IPS-20b (cell line): ENCODE measurements at regions not wholly inside any gene's neighbourhood (a gene's known extent, or its start where the extent isn't known, plus 50 kb on each side); places are given as distances from the start of the nearest gene placed in this dataset.
"Not testable (repeated sequence)": the region's sequence is repeated elsewhere in the genome, so short reads cannot be mapped to it uniquely, and the experiment has no call there.

Source experiments
- H3K27ac ChIP-seq: one replicate; pipeline ENCODE4 v1.5.1; 2013; ENCODE audit warnings: low read length
- H3K27me3 ChIP-seq: 2 replicates; pipeline ENCODE4 v1.6.1; 2013; ENCODE audit warnings: mild to moderate bottlenecking, low read length, inconsistent platforms; ENCODE audit not compliant: insufficient read depth
- H3K36me3 ChIP-seq: 2 replicates; pipeline ENCODE4 v1.6.1; 2013; ENCODE audit warnings: low read depth, mild to moderate bottlenecking, inconsistent platforms, low read length, moderate library complexity; ENCODE audit not compliant: insufficient read depth
- H3K4me1 ChIP-seq: 2 replicates; pipeline ENCODE4 v1.6.1; 2013; ENCODE audit warnings: mild to moderate bottlenecking, control low read depth, inconsistent platforms, low read length, moderate library complexity; ENCODE audit not compliant: insufficient read depth
- H3K4me3 ChIP-seq: 2 replicates; pipeline ENCODE4 v1.5.1; 2013; ENCODE audit warnings: mild to moderate bottlenecking, low read length, inconsistent platforms
- H3K9ac ChIP-seq: 2 replicates; pipeline ENCODE4 v1.6.1; 2013; ENCODE audit warnings: low read depth, mild to moderate bottlenecking, inconsistent platforms, low read length, moderate library complexity
- H3K9me3 ChIP-seq: 2 replicates; pipeline ENCODE4 v1.6.1; 2013; ENCODE audit warnings: mild to moderate bottlenecking, low read depth, low read length, inconsistent platforms; ENCODE audit not compliant: insufficient read depth

DNA sequence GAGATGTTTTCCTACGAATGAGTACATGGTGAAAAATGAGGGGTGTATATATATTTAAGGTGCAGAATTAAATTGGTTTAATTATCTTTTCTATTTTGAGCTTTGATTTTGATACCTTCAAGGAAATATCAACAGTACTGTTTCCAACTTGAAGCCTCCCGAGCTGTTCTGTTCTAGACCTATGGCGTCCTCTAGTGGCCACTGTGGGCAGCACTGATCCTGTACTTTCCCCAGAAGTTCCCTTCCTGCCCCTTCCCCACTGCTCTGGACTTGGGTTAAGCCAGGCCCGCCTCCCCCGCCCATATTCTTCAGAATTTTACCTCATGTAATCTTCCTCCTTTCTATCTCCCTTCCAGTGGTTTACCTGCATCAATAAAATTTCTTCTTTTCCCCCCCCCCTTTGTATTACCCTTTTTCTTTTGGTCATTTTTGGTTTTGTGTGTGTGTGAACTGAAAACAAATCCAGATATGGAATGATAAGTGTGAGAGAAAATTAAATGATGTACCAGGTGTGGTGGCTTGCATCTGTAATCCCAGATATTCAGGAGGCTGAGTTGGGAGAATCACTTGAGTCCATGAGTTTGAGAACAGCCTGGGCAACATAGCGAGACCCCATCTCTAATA lies 1643.5 kb downstream of the TP53TG3F start:
- Histone ChIP-seq H3K9me3 (peaks cover 64% of the 10 kb centered on the region), H3K9ac (no peak overlapping the region), H3K27ac (no peak overlapping the region), H3K4me3 (no peak overlapping the region), H3K27me3 (no peaks in the 10 kb centered on the region), H3K4me1 (no peaks in the 10 kb centered on the region), H3K36me3 (no peaks in the 10 kb centered on the region)

DNA sequence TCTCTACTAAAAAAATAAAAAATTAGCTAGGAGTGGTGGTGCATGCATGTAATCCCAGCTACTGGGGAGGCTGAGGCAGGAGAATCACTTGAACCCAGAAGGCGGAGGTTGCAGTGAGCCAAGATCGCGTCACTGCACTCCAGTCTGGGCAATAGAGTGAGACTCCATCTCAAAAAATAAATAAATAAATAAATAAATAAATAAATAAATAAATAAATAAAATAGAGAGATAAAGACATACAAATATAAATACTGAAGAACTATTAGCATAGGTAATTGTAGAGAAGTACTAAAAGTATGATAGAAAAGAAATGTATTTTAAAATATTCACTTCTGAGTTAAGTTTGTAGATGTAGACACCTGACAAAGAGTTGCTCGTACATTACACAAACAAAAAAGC lies 1652.4 kb downstream of the TP53TG3F start:
- not testable (repeated sequence) for H3K36me3 ChIP-seq

DNA sequence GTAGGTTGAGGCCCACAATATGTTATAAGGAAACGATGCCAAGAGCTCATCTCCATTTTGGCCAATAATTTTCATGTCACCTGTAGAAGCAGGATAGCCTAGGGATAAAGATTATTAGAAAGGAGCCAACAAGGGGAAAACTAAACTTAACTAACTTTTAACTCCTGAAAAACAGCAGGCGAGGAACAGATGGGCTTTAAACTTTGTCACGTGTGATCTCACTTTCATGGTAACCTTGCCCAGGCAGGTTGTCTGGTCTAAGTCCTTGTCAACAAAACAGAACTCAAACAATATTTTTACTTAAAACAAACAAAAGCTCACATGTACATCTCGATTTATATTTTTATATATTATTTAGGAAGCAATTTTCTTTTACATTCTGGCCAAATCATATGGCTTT lies 1672.0 kb downstream of the TP53TG3F start:
- Histone ChIP-seq H3K9me3 (peaks cover 82% of the 10 kb centered on the region), H3K36me3 (no peaks in the 10 kb centered on the region), H3K9ac (no peak overlapping the region), H3K4me1 (no peaks in the 10 kb centered on the region), H3K27ac (no peak overlapping the region), H3K27me3 (no peaks in the 10 kb centered on the region), H3K4me3 (no peak overlapping the region)

More for the DNA sequence above, 1652.4 kb downstream of the TP53TG3F start:
- not testable (repeated sequence) for H3K27me3 ChIP-seq, H3K27ac ChIP-seq, H3K4me3 ChIP-seq, H3K9ac ChIP-seq, H3K4me1 ChIP-seq
- H3K9me3 ChIP-seq: peaks cover 54% of the 10 kb centered on the region

DNA sequence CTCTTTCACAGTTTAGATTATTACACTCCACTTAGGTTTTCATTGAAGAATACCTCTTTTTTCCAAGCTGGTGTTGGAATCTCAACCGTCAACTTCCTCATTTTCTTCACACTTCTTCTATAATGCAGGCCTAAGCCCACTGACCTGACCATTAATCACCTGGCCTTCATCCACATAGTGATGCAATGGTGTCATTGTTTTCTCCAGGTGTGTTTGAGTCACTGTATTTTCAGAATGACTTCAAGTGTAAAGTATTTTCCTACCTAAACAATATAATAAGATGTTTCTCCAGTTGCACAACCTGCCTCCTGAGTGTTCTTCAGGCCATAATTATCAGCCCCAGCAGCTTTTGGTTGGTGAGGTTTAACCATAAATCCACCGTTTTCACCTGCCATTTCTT lies 1675.1 kb downstream of the TP53TG3F start:
- Histone ChIP-seq H3K4me1 (no peaks in the 10 kb centered on the region), H3K9ac (no peak overlapping the region), H3K36me3 (no peaks in the 10 kb centered on the region), H3K9me3 (peaks cover 75% of the 10 kb centered on the region), H3K27ac (no peak overlapping the region), H3K4me3 (no peak overlapping the region), H3K27me3 (no peaks in the 10 kb centered on the region)

DNA sequence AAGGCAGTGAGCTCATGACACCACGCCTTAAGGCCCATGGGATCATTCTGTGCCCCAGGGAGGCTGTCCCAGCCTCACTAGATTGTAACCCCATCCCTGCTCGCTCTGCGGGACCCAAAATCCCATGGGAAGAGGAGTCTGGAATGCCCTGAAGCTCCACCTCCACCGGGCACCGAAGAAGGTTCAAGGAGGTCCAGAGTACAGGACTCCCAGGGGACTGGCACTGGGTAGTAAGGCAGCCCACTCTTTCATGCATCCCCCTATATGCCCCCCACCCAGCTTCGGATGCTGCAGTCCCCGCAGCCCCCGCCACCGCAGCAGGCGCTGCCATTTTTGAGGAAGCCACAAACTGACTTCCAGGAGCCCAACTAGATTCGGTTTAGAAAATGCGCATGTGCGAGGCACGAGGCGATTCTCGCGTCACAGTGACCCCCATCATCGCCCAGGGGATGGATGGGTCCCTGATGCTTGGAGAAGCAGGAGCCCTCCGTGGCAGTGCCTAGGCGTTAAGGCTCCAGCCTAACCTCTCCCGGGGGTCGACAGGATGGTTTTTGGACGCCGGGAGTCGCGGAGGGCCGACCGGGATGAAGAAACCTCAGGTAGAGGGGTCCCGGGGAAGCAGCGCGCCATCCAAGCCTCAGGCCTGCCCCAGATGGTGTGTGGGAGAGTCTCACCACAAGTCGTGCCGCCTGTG lies 1681.0 kb downstream of the TP53TG3F start:
- H3K4me1 ChIP-seq: no peaks in the 10 kb centered on the region
- H3K36me3 ChIP-seq: no peaks in the 10 kb centered on the region
- H3K27ac ChIP-seq: no peak overlapping the region
- peaks cover 83% of the 10 kb centered on the region for H3K9me3 ChIP-seq
- H3K4me3 ChIP-seq: no peak overlapping the region
- no peaks in the 10 kb centered on the region for H3K27me3 ChIP-seq
- no peak overlapping the region for H3K9ac ChIP-seq

DNA sequence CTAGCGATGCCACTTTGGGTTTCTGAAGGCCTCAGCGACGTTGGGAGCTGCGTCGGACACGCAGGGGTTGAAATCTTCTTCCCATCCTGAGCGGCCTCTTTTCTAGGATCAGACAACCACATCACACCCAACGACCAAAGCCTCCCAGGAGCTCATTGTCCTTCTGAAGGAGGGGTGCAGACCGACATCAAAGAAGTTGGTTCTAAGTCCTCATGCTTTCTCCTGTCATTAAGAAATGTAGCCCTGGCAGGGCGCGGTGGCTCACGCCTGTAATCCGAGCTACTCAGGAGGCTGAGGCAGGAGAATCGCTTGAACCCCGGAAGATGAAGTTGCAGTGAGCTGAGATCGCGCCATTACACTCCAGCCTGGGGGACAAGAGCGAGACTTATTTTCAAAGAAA lies 1681.9 kb downstream of the TP53TG3F start:
- Histone ChIP-seq H3K4me1 (no peaks in the 10 kb centered on the region), H3K36me3 (no peaks in the 10 kb centered on the region), H3K4me3 (no peak overlapping the region), H3K9ac (no peak overlapping the region), H3K27me3 (no peaks in the 10 kb centered on the region), H3K27ac (no peak overlapping the region), H3K9me3 (peaks cover 84% of the 10 kb centered on the region)

DNA sequence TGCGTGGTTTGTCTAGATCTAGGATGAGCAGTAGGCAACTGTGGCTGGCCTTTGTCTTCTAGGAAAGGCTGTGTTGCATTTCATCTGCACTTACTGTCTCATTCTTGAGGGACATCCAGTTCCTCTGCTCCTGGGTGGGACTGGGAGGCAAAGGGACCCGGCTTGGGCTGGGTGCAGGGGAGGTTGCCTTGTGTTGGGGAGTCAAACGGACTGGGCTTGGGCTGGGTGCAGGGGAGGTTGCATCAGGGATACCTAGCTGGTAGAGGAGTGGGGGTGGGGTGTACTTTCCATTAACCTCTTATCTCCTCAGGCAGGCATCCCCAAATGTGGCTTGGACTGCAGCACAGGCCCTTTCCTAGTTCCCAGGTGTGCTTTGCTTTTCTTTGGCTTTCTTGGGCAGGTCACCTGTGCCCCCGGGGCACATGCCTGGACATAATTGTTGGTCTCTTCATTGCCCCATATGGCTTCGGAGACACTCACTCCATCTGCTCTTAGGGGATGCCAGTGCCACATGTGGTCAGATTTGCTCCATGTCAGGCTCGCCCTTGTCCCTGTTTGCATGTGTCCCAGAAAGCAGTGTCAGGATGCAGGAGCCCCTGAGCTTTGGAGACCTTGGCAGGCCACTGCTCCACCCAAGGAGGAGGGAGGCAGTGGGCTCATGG lies 1682.9 kb downstream of the TP53TG3F start:
- H3K9me3 ChIP-seq: peaks cover 93% of the 10 kb centered on the region
- no peaks in the 10 kb centered on the region for H3K36me3 ChIP-seq
- H3K27ac ChIP-seq: no peak overlapping the region
- no peaks in the 10 kb centered on the region for H3K4me1 ChIP-seq
- H3K27me3 ChIP-seq: no peaks in the 10 kb centered on the region
- no peak overlapping the region for H3K4me3 ChIP-seq
- H3K9ac ChIP-seq: no peak overlapping the region

DNA sequence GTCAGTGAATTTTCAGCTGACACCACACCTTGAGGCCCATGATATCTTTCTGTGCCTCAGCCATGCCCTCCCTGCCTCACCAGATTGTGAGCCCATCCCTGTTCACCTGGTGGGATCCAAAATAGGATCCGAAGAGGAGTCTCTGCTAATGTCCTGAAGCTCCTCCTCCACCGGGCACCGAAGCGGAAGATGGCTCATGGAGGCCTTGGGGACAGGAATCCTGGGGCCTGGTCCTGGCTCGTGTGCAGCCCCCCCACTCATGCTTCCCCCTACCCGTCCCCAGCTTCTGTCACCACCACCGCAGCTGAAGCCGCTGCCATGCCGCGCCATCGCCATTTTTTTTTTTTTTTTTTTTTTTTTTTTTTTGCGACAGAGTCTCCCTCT lies 1683.4 kb downstream of the TP53TG3F start:
- Histone ChIP-seq H3K4me1 (no peaks in the 10 kb centered on the region), H3K9me3 (peaks cover 93% of the 10 kb centered on the region), H3K36me3 (no peaks in the 10 kb centered on the region), H3K27me3 (no peaks in the 10 kb centered on the region), H3K4me3 (no peak overlapping the region), H3K9ac (no peak overlapping the region), H3K27ac (no peak overlapping the region)

DNA sequence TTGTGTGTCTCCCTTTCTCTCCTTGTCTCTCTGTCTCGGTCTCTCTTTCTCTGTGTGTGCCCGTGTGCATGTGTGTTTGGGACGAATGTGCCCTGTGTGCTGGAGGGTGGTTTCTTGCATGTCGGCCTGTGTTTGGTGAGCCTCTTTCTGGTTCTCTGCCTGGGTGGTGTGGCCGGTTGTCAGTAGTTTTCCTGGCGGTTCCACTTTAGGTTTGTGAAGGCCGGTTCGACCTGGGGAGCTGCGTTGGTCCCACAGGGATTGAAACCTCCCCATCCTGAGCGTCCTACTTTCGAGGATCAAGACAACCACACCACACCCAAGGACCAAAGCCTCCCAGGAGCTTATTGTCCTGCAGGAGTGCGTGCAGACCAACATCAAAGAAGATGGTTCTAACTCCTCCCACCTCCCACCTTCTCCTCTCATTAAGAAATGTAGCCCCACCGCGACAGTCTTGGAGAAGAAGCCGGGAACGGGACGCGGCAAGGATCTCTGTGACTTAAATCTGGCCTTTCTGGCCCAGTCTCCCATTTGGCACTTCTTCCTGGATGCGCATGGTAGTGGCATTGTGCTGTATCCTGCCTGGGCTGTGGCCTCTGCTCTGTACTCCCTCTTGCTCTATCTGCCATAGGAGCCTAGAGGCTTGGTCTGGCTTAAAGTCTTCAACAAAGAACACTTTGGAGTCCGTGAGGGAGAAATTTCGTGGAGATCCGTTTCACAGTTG lies 1685.0 kb downstream of the TP53TG3F start:
- H3K27me3 ChIP-seq: no peaks in the 10 kb centered on the region
- H3K4me1 ChIP-seq: no peaks in the 10 kb centered on the region
- H3K9ac ChIP-seq: no peak overlapping the region
- H3K9me3 ChIP-seq: peaks cover 93% of the 10 kb centered on the region
- H3K36me3 ChIP-seq: no peaks in the 10 kb centered on the region
- H3K27ac ChIP-seq: no peak overlapping the region
- no peak overlapping the region for H3K4me3 ChIP-seq

DNA sequence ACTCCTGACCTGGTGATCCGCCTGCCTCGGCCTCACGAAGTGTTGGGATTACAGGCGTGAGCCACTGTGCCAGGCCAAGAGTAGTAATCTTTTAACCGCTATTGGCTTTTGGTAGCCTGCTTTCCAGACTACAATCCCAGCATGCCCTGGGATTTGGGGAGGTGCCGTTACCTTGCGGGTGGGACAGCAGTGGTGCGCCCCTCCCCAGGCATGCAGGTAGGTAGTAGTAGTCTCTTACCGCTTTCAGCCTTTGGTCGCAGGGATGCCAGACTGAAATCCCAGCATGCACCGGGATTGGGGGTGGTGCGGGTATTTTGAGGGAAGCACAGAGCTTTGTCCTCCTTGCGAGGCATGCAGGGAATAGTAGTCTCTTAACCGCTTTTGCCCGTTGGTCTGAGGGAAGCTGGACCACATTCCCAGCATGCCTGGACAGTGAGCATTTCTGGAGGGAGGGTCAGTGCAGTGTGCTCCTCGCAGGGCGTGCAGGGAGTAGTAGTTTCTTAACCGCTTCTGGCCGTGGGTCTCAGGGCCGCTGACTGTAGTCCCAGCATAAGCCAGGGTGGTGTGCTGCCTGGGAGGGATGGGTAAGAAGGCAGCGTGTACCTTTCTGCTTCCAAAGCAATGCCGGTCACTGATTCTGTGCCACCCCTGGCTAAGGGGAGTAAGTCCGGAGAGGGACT lies 1686.8 kb downstream of the TP53TG3F start:
- Histone ChIP-seq H3K9me3 (peaks cover 93% of the 10 kb centered on the region), H3K9ac (no peak overlapping the region), H3K4me3 (no peak overlapping the region), H3K36me3 (no peaks in the 10 kb centered on the region), H3K27me3 (no peaks in the 10 kb centered on the region), H3K27ac (no peak overlapping the region), H3K4me1 (no peaks in the 10 kb centered on the region)

DNA sequence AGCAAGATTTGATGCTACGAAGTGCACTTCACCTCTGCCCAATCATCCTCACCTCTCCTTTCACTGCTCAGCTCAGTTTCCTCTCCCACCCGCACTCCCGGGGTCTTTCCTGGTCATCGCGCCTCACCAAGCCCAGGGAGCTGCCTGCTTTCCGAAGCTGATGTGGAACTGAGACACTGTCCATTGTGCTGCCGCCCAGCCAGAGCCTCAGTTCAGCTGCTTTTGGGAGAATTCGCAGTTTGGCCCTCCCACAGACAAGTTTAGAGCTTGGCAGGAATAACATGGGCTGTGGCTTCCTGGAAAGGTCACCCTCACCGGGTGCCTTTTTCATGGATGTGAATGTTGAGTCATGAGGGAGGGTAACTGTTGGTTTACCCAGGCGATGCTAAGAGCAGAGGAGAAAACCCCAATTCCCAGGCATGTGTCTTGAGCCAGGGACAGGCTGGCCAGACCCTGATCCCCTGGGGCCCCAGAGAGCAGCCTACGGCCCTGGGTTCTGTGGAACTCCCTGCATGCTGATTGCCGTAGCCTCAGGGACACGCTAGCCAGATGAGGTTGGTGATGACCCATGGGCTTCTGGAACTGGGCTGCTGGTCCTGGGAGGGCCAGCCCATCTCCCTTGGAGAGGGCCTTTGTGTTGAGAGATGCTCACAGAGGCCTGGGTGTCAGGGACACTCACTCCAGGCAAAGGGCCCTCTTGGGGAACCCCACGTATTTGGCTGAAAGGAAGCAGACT lies 1687.5 kb downstream of the TP53TG3F start:
- no peaks in the 10 kb centered on the region for H3K27me3 ChIP-seq
- H3K9me3 ChIP-seq: peaks cover 94% of the 10 kb centered on the region
- H3K9ac ChIP-seq: no peak overlapping the region
- H3K36me3 ChIP-seq: no peaks in the 10 kb centered on the region
- no peak overlapping the region for H3K27ac ChIP-seq
- no peaks in the 10 kb centered on the region for H3K4me1 ChIP-seq
- no peak overlapping the region for H3K4me3 ChIP-seq
